GM12878 (cell line): ENCODE measurements at regions not wholly inside any gene's neighbourhood (a gene's known extent, or its start where the extent isn't known, plus 50 kb on each side); places are given as distances from the start of the nearest gene placed in this dataset.

Experiments
- ATAC-seq: fragments of 200-7000 bp; cut with Tn5 transposase; 3 replicates; pipeline ENCODE4 v1.9.1; 2020; ENCODE audit warnings: mild to moderate bottlenecking, moderate library complexity
- BruUV-seq: library from RNA; stranded (reverse); fragments of 400-500 nt; replicated peaks from 2 replicates; lab custom pipeline; 2021; lab: Mats Ljungman, UMichigan
- CTCF ChIA-PET: fragments of 300-600 bp; sonication (Branson Sonifier 250); formaldehyde crosslinking; extraction: SDS; loops from one replicate; lab custom pipeline; 2021; ENCODE audit warnings: inconsistent platforms; lab: Yijun Ruan, JAX
- POLR2A ChIA-PET: fragments of 350-600 bp; formaldehyde crosslinking; extraction: SDS; loops from one replicate; lab custom pipeline; 2021; ENCODE audit warnings: inconsistent platforms; lab: Charles Lee
- RAD21 ChIA-PET: fragments of 300-600 bp; sonication (Branson Sonifier 250); formaldehyde crosslinking; loops from one replicate; lab custom pipeline; 2023; ENCODE audit warnings: antibody characterized with exemption; ENCODE audit not compliant: unreplicated experiment; lab: Charles Lee
- SMC1A ChIA-PET: fragments of 300-600 bp; sonication (Branson Sonifier 250); formaldehyde crosslinking; loops from one replicate; lab custom pipeline; 2023; ENCODE audit not compliant: unreplicated experiment, uncharacterized antibody; lab: Charles Lee
- DNase-seq: peaks from one replicate; pipeline ENCODE4 v3.0.0-alpha.2; 2011; ENCODE audit warnings: low read depth, low spot score
- FAIRE-seq: peaks from 3 replicates; lab custom pipeline; 2011; peaks lifted over from hg19 to GRCh38; lab: Jason Lieb, UNC
- H2AFZ ChIP-seq: 2 replicates; pipeline ENCODE4 v1.6.0; 2011; ENCODE audit warnings: low read depth, low read length, control low read depth; ENCODE audit not compliant: control insufficient read depth
- H3K27ac ChIP-seq: 2 replicates; pipeline ENCODE4 v1.5.1; 2011; ENCODE audit warnings: control low read depth; ENCODE audit not compliant: control insufficient read depth, insufficient read depth
- H3K27me3 ChIP-seq, 2 experiments: replicated peaks in 1 of 2; 2 replicates each; pipeline versions ENCODE4 v1.6.0 to v1.6.1; 2011; ENCODE audit warnings: low read length in 1 of 2; ENCODE audit not compliant: control insufficient read depth in 2 of 2, insufficient read depth in 2 of 2
- H3K36me3 ChIP-seq, 2 experiments: 2 replicates each; pipeline ENCODE4 v1.5.1; 2011; ENCODE audit warnings: low read length in 1 of 2; ENCODE audit not compliant: control insufficient read depth in 2 of 2, insufficient read depth in 2 of 2
- H3K4me1 ChIP-seq: 2 replicates; pipeline ENCODE4 v1.6.1; 2011; ENCODE audit warnings: mild to moderate bottlenecking, low read length, moderate library complexity, mixed read lengths; ENCODE audit not compliant: control insufficient read depth, insufficient read depth
- H3K4me2 ChIP-seq: 2 replicates; pipeline ENCODE4 v1.6.0; 2011; ENCODE audit warnings: control low read depth; ENCODE audit not compliant: control insufficient read depth, insufficient read depth
- H3K4me3 ChIP-seq: fragments of 200-600 bp; sonication (generic); 2 replicates; pipeline ENCODE4 v1.5.1; 2016
- H3K79me2 ChIP-seq: 2 replicates; pipeline ENCODE4 v1.6.0; 2011; ENCODE audit warnings: low read length; ENCODE audit not compliant: control insufficient read depth, insufficient read depth
- H3K9ac ChIP-seq: 2 replicates; pipeline ENCODE4 v1.8.0; 2011; ENCODE audit warnings: low read length, control low read depth, mixed read lengths; ENCODE audit not compliant: control insufficient read depth, insufficient read depth
- H3K9me3 ChIP-seq: replicated peaks from 3 replicates; pipeline ENCODE4 v1.5.1; 2011; ENCODE audit warnings: mild to moderate bottlenecking, low read length; ENCODE audit not compliant: control insufficient read depth, insufficient read depth
- H4K20me1 ChIP-seq: 2 replicates; pipeline ENCODE4 v1.6.0; 2011; ENCODE audit not compliant: control insufficient read depth, insufficient read depth
- EZH2 ChIP-seq: IDR thresholded peaks from 2 replicates; pipeline ENCODE4 v1.6.1; 2012; ENCODE audit warnings: low read depth, mild to moderate bottlenecking, control low read depth, inconsistent platforms, low read length, borderline replicate concordance; ENCODE audit not compliant: control insufficient read depth
- GATAD2B ChIP-seq: fragments of 450-650 bp; conservative IDR thresholded peaks from 2 replicates; pipeline ENCODE4 v1.6.1; 2017; ENCODE audit warnings: low read depth, mild to moderate bottlenecking, moderate library complexity
- HDGF ChIP-seq: fragments of 450-650 bp; IDR thresholded peaks from 2 replicates; pipeline ENCODE4 v1.6.1; 2016; ENCODE audit warnings: antibody characterized with exemption
- KAT2A ChIP-seq: conservative IDR thresholded peaks from 2 replicates; pipeline ENCODE4 v1.6.1; 2011; ENCODE audit warnings: low read depth, low read length; ENCODE audit not compliant: control insufficient read depth
- POLR2AphosphoS5 ChIP-seq: IDR thresholded peaks from 2 replicates; pipeline ENCODE4 v1.6.1; 2011; ENCODE audit warnings: mild to moderate bottlenecking, low read length, inconsistent platforms
- SMAD5 ChIP-seq: IDR thresholded peaks from 2 replicates; pipeline ENCODE4 v1.6.1; 2016; ENCODE audit warnings: antibody characterized with exemption, low read depth
- SMARCA5 ChIP-seq: fragments of 450-650 bp; IDR thresholded peaks from 2 replicates; pipeline ENCODE4 v1.6.1; 2017; ENCODE audit warnings: mild to moderate bottlenecking
- SREBF2 ChIP-seq: IDR thresholded peaks from 2 replicates; pipeline ENCODE4 v1.6.1; 2012; ENCODE audit warnings: mild to moderate bottlenecking, low read length
- SUPT20H ChIP-seq: IDR thresholded peaks from 2 replicates; pipeline ENCODE4 v1.6.1; 2011; ENCODE audit warnings: low read depth, mild to moderate bottlenecking, low read length, moderate library complexity, borderline replicate concordance; ENCODE audit not compliant: control insufficient read depth
- WGBS: methylation state at CpG from one replicate; pipeline ENCODE4 v1.1.6; 2016; ENCODE audit warnings: low lambda C conversion rate; ENCODE audit not compliant: insufficient replicate concordance, insufficient coverage; ENCODE audit errors: missing lambda C conversion rate; 5-methylcytosine and 5-hydroxymethylcytosine counted together
- in situ Hi-C: fragments of 300-500 bp; cut with MboI; formaldehyde crosslinking; loops from 9 replicates; pipeline ENCODE4 v1.14.3; 2018; ENCODE audit warnings: mixed read lengths
- intact Hi-C: fragments of 100-400 bp; cut with micrococcal nuclease; formaldehyde crosslinking; loops from one replicate; pipeline ENCODE4 v1.14.2; 2022; ENCODE audit not compliant: unreplicated experiment
- TF ChIP-seq, protein P1 (sequence below): fragments of 450-650 bp; IDR thresholded peaks from 2 replicates; pipeline ENCODE4 v1.6.1; 2018; ENCODE audit warnings: mild to moderate bottlenecking, low read depth, moderate library complexity; ENCODE audit not compliant: partially characterized antibody

GRCh38 chr7:136605532-136606329 lies 262.7 kb upstream of the CHRM2 start:
- no TSS peak for BruUV-seq
- TF ChIP-seq SUPT20H (no peak), HDGF (no peak), EZH2 (no peak)
- DNase-seq, result no peak
- ChIA-PET POLR2A (no interaction called here), SMC1A (no interaction called here), RAD21 (no interaction called here), CTCF (no interaction called here)
- Histone ChIP-seq H2AFZ (no peak overlapping the region), H4K20me1 (no peaks in the 10 kb centered on the region), H3K27ac (no peak overlapping the region), H3K4me1 (no peaks in the 10 kb centered on the region), H3K9ac (no peak overlapping the region), H3K27me3 (no peaks in the 10 kb centered on the region), H3K36me3 (no peaks in the 10 kb centered on the region), H3K4me3 (no peak overlapping the region), H3K79me2 (no peaks in the 10 kb centered on the region), H3K9me3 (no peaks in the 10 kb centered on the region), H3K4me2 (no peak overlapping the region)
- intact Hi-C loops (no loop called here), in situ Hi-C loops (no loop called here)
- FAIRE-seq, result no peak
- no peak for ATAC-seq
- WGBS, result 0% methylated on average over 2 of the region's 2 CpGs

DNA sequence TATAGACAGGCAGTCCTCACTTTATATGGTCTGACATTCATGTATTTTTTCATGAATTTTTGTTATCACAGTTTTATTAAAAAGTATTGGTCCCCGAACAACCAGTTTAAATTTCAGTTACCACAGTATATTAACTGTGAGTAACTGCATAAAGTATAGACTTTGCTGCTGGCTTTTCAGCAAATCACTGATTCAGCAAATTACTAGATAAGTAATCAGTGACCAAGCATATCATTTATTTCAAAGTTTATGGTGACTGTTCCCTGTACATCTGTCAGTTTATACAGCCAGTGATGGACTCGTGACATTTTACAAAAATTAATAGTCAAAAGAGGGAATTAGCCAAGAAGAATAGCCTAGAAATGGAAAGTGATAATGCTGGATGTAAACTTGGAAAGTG lies 266.7 kb upstream of the CHRM2 start:
- CTCF ChIA-PET, result no interaction called here

More for the DNA sequence above, 266.7 kb upstream of the CHRM2 start:
- no TSS peak for BruUV-seq
- H3K9me3 ChIP-seq, result no peaks in the 10 kb centered on the region
- H3K4me1 ChIP-seq, result no peaks in the 10 kb centered on the region
- RAD21 ChIA-PET, result no interaction called here
- in situ Hi-C loops (no loop called here), intact Hi-C loops (no loop called here)
- H3K9ac ChIP-seq, result no peak overlapping the region
- H3K4me3 ChIP-seq, result no peak overlapping the region
- no peak overlapping the region for H3K4me2 ChIP-seq
- no peak for FAIRE-seq
- H4K20me1 ChIP-seq, result no peaks in the 10 kb centered on the region
- no peak for DNase-seq
- no peaks in the 10 kb centered on the region for H3K79me2 ChIP-seq
- no peaks in the 10 kb centered on the region for H3K27me3 ChIP-seq
- SMC1A ChIA-PET, result no interaction called here
- TF ChIP-seq, protein P1, sequence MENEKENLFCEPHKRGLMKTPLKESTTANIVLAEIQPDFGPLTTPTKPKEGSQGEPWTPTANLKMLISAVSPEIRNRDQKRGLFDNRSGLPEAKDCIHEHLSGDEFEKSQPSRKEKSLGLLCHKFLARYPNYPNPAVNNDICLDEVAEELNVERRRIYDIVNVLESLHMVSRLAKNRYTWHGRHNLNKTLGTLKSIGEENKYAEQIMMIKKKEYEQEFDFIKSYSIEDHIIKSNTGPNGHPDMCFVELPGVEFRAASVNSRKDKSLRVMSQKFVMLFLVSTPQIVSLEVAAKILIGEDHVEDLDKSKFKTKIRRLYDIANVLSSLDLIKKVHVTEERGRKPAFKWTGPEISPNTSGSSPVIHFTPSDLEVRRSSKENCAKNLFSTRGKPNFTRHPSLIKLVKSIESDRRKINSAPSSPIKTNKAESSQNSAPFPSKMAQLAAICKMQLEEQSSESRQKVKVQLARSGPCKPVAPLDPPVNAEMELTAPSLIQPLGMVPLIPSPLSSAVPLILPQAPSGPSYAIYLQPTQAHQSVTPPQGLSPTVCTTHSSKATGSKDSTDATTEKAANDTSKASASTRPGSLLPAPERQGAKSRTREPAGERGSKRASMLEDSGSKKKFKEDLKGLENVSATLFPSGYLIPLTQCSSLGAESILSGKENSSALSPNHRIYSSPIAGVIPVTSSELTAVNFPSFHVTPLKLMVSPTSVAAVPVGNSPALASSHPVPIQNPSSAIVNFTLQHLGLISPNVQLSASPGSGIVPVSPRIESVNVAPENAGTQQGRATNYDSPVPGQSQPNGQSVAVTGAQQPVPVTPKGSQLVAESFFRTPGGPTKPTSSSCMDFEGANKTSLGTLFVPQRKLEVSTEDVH, result no peak
- TF ChIP-seq SREBF2, result no peak
- TF ChIP-seq SMAD5, result no peak
- no peak for TF ChIP-seq GATAD2B
- no peak for TF ChIP-seq KAT2A
- TF ChIP-seq SMARCA5, result no peak
- no peak for TF ChIP-seq POLR2AphosphoS5
- no peak overlapping the region for H3K27ac ChIP-seq
- ATAC-seq, result no peak
- POLR2A ChIA-PET, result no interaction called here
- no peak overlapping the region for H2AFZ ChIP-seq
- 0% methylated on average over 2 of the region's 2 CpGs for WGBS
- no peaks in the 10 kb centered on the region for H3K36me3 ChIP-seq
